IMR-90 (cell line): ENCODE measurements at regions not wholly inside any gene's neighbourhood (a gene's known extent, or its start where the extent isn't known, plus 50 kb on each side); places are given as distances from the start of the nearest gene placed in this dataset.

Source experiments
- ATAC-seq: fragments of 200-7000 bp; cut with Tn5 transposase; 2 replicates; pipeline ENCODE4 v1.9.1; 2020; ENCODE audit warnings: low read depth, mild to moderate bottlenecking, moderate library complexity
- BruUV-seq: library from RNA; stranded (reverse); fragments of 400-500 nt; replicated peaks from 2 replicates; lab custom pipeline; 2021; lab: Mats Ljungman, UMichigan
- CTCF ChIA-PET: fragments of 300-600 bp; formaldehyde crosslinking; extraction: SDS; loops from one replicate; lab custom pipeline; 2021; ENCODE audit warnings: antibody characterized with exemption; lab: Yijun Ruan, JAX
- POLR2A ChIA-PET: fragments of 300-600 bp; sonication (Branson Sonifier 250); formaldehyde crosslinking; loops from one replicate; lab custom pipeline; 2022; ENCODE audit warnings: antibody characterized with exemption; ENCODE audit not compliant: unreplicated experiment; lab: Charles Lee
- DNase-seq: peaks from one replicate; pipeline ENCODE4 v3.0.0; 2013
- H2AFZ ChIP-seq: replicated peaks from 2 replicates; pipeline ENCODE3; 2013; ENCODE audit warnings: low read length, mild to moderate bottlenecking; ENCODE audit not compliant: poor library complexity
- H2AK5ac ChIP-seq: 2 replicates; pipeline ENCODE4 v1.6.1; 2013; ENCODE audit warnings: low read depth, low read length, inconsistent platforms
- H2AK9ac ChIP-seq: replicated peaks from 2 replicates; pipeline ENCODE3; 2013; ENCODE audit warnings: mild to moderate bottlenecking, low read depth, low read length, moderate library complexity; ENCODE audit not compliant: poor library complexity
- H2BK120ac ChIP-seq: 2 replicates; pipeline ENCODE4 v1.6.1; 2013; ENCODE audit warnings: low read depth, low read length, inconsistent platforms
- H2BK15ac ChIP-seq: 3 replicates; pipeline ENCODE4 v1.6.1; 2013; ENCODE audit warnings: low read depth, low read length, inconsistent platforms
- H2BK20ac ChIP-seq: 2 replicates; pipeline ENCODE4 v1.6.1; 2013; ENCODE audit warnings: low read depth, mild to moderate bottlenecking, inconsistent platforms, low read length, moderate library complexity
- H2BK5ac ChIP-seq: 2 replicates; pipeline ENCODE4 v1.6.1; 2013; ENCODE audit warnings: mild to moderate bottlenecking, low read depth, low read length, inconsistent platforms; ENCODE audit not compliant: poor library complexity, severe bottlenecking
- H3K14ac ChIP-seq: replicated peaks from 2 replicates; pipeline ENCODE4 v1.6.1; 2013; ENCODE audit warnings: low read depth, low read length, inconsistent platforms
- H3K18ac ChIP-seq: 2 replicates; pipeline ENCODE4 v1.6.1; 2013; ENCODE audit warnings: low read depth, low read length, control low read depth
- H3K23ac ChIP-seq: 2 replicates; pipeline ENCODE4 v1.6.1; 2013; ENCODE audit warnings: low read depth, low read length, inconsistent platforms
- H3K27ac ChIP-seq: 2 replicates; pipeline ENCODE4 v1.5.1; 2013; ENCODE audit warnings: mild to moderate bottlenecking, control low read depth, low read length; ENCODE audit not compliant: insufficient read depth
- H3K27me3 ChIP-seq: 2 replicates; pipeline ENCODE4 v1.6.1; 2013; ENCODE audit warnings: low read length; ENCODE audit not compliant: control insufficient read depth, insufficient read depth
- H3K36me3 ChIP-seq: 2 replicates; pipeline ENCODE4 v1.6.1; 2013; ENCODE audit warnings: low read length, mixed read lengths; ENCODE audit not compliant: control insufficient read depth, insufficient read depth
- H3K4ac ChIP-seq: 2 replicates; pipeline ENCODE4 v1.6.1; 2013; ENCODE audit warnings: low read depth, low read length, inconsistent platforms
- H3K4me1 ChIP-seq: 2 replicates; pipeline ENCODE4 v1.6.1; 2013; ENCODE audit warnings: low read length, mixed read lengths; ENCODE audit not compliant: control insufficient read depth, insufficient read depth
- H3K4me2 ChIP-seq: 2 replicates; pipeline ENCODE4 v1.6.1; 2013; ENCODE audit warnings: low read depth, mild to moderate bottlenecking, control low read depth, low read length, moderate library complexity
- H3K4me3 ChIP-seq: 2 replicates; pipeline ENCODE4 v1.5.1; 2013; ENCODE audit warnings: low read depth, mild to moderate bottlenecking, control low read depth, low read length, moderate library complexity; ENCODE audit not compliant: insufficient read depth
- H3K56ac ChIP-seq: 2 replicates; pipeline ENCODE4 v1.6.1; 2013; ENCODE audit warnings: low read length, inconsistent platforms; ENCODE audit not compliant: insufficient read depth; ENCODE audit errors: extremely low read depth
- H3K79me1 ChIP-seq, 2 experiments: 2 replicates each; pipeline ENCODE4 v1.6.1; 2013; ENCODE audit warnings: low read length in 2 of 2, inconsistent platforms in 1 of 2, low read depth in 1 of 2
- H3K9ac ChIP-seq: 2 replicates; pipeline ENCODE4 v1.6.1; 2013; ENCODE audit warnings: low read depth, low read length, control low read depth
- H3K9me1 ChIP-seq: 2 replicates; pipeline ENCODE4 v1.6.1; 2013; ENCODE audit warnings: low read length, inconsistent platforms; ENCODE audit not compliant: insufficient read depth
- H3K9me3 ChIP-seq: 2 replicates; pipeline ENCODE4 v1.6.1; 2013; ENCODE audit warnings: low read length; ENCODE audit not compliant: control insufficient read depth, insufficient read depth
- H4K20me1 ChIP-seq: 2 replicates; pipeline ENCODE4 v1.6.1; 2013; ENCODE audit warnings: low read length, inconsistent platforms; ENCODE audit not compliant: insufficient read depth
- H4K5ac ChIP-seq: 2 replicates; pipeline ENCODE4 v1.6.1; 2013; ENCODE audit warnings: mild to moderate bottlenecking, low read depth, low read length, control low read depth
- H4K8ac ChIP-seq, 2 experiments: 2 replicates each; pipeline ENCODE4 v1.6.1; 2013; ENCODE audit warnings: low read depth in 2 of 2, low read length in 2 of 2, control low read depth in 1 of 2, inconsistent platforms in 1 of 2
- H4K91ac ChIP-seq: 2 replicates; pipeline ENCODE4 v1.6.1; 2013; ENCODE audit warnings: low read depth, low read length, inconsistent platforms; ENCODE audit not compliant: insufficient read depth
- BHLHE40 ChIP-seq: fragments of 150-350 bp; IDR thresholded peaks from 2 replicates; pipeline ENCODE4 v1.6.1; 2016; ENCODE audit warnings: mild to moderate bottlenecking, low read depth, low read length
- CEBPB ChIP-seq: IDR thresholded peaks from 2 replicates; pipeline ENCODE4 v1.6.1; 2012; ENCODE audit warnings: low read depth, low read length, improper control_type of control experiment
- CHD1 ChIP-seq: IDR thresholded peaks from 2 replicates; pipeline ENCODE4 v1.6.1; 2012; ENCODE audit warnings: low read depth, low read length, improper control_type of control experiment
- CTCF ChIP-seq: conservative IDR thresholded peaks from 2 replicates; pipeline ENCODE4 v1.5.1; 2012; ENCODE audit warnings: mild to moderate bottlenecking, low read depth, low read length, improper control_type of control experiment
- ELK1 ChIP-seq: fragments of 150-350 bp; IDR thresholded peaks from 2 replicates; pipeline ENCODE4 v1.6.1; 2016; ENCODE audit warnings: low read depth, mild to moderate bottlenecking, low read length, moderate library complexity, borderline replicate concordance
- FOS ChIP-seq: fragments of 150-350 bp; IDR thresholded peaks from 2 replicates; pipeline ENCODE4 v1.6.1; 2016; ENCODE audit warnings: low read depth, low read length
- MAFK ChIP-seq: IDR thresholded peaks from 2 replicates; pipeline ENCODE4 v1.6.1; 2012; ENCODE audit warnings: low read depth, low read length, improper control_type of control experiment
- MAZ ChIP-seq: IDR thresholded peaks from 2 replicates; pipeline ENCODE4 v1.6.1; 2012; ENCODE audit warnings: low read depth, mild to moderate bottlenecking, low read length, improper control_type of control experiment, moderate library complexity, borderline replicate concordance
- MXI1 ChIP-seq: IDR thresholded peaks from 2 replicates; pipeline ENCODE4 v1.6.1; 2012; ENCODE audit warnings: low read depth, mild to moderate bottlenecking, low read length, moderate library complexity, borderline replicate concordance
- NFE2L2 ChIP-seq: fragments of 150-350 bp; IDR thresholded peaks from 2 replicates; pipeline ENCODE4 v1.6.1; 2016; ENCODE audit warnings: low read depth, mild to moderate bottlenecking, low read length
- POLR2A ChIP-seq: IDR thresholded peaks from 2 replicates; pipeline ENCODE4 v1.6.1; 2012; ENCODE audit warnings: mild to moderate bottlenecking, low read depth, low read length
- RAD21 ChIP-seq: IDR thresholded peaks from 2 replicates; pipeline ENCODE4 v1.6.1; 2012; ENCODE audit warnings: low read length, improper control_type of control experiment
- RCOR1 ChIP-seq: IDR thresholded peaks from 2 replicates; pipeline ENCODE4 v1.6.1; 2012; ENCODE audit warnings: mild to moderate bottlenecking, low read length, improper control_type of control experiment; ENCODE audit not compliant: insufficient replicate concordance
- RFX5 ChIP-seq: IDR thresholded peaks from 2 replicates; pipeline ENCODE4 v1.8.0; 2012; ENCODE audit warnings: low read depth, mild to moderate bottlenecking, low read length, moderate library complexity
- SMC3 ChIP-seq: fragments of 150-350 bp; IDR thresholded peaks from 2 replicates; pipeline ENCODE4 v1.6.1; 2016; ENCODE audit warnings: low read depth, mild to moderate bottlenecking, antibody characterized with exemption, low read length, moderate library complexity
- USF2 ChIP-seq: fragments of 150-350 bp; IDR thresholded peaks from 2 replicates; pipeline ENCODE4 v1.6.1; 2017; ENCODE audit warnings: mild to moderate bottlenecking, antibody characterized with exemption, low read length, low read depth
- WGBS, 2 experiments: methylation state at CpG; one replicate each; pipeline versions ENCODE4 v1.1.5 to v1.1.7; 2013; ENCODE audit warnings: missing lambda C conversion rate in 2 of 2; ENCODE audit not compliant: insufficient read length in 1 of 2; ENCODE audit errors: extremely low coverage in 2 of 2; 5-methylcytosine and 5-hydroxymethylcytosine counted together
- dilution Hi-C: fragments of 300-500 bp; cut with HindIII; formaldehyde crosslinking; loops from one replicate; pipeline ENCODE4 v1.14.3; 2018; ENCODE audit warnings: low sequenced_read_pairs; ENCODE audit not compliant: unreplicated experiment
- in situ Hi-C: fragments of 300-500 bp; cut with MboI; formaldehyde crosslinking; loops from 3 replicates; pipeline ENCODE4 v1.14.3; 2019; ENCODE audit warnings: low sequenced_read_pairs, inconsistent platforms, mixed read lengths
- intact Hi-C: fragments of 100-400 bp; cut with micrococcal nuclease; formaldehyde crosslinking; loops from 2 replicates; pipeline ENCODE4 v1.10.0; 2022

GRCh38 chr20:26324177-26324576, 627.5 kb upstream of the ZNF337 start:
- in situ Hi-C loops = no loop called here

More at GRCh38 chr20:26324177-26324576, 627.5 kb upstream of the ZNF337 start:
- H2AK5ac ChIP-seq = no peak overlapping the region
- H3K23ac ChIP-seq = no peak overlapping the region
- TF ChIP-seq ELK1 = no peak
- TF ChIP-seq MAFK = no peak
- no peak for TF ChIP-seq POLR2A
- TF ChIP-seq CEBPB = no peak
- TF ChIP-seq NFE2L2 = no peak
- no peak for TF ChIP-seq RCOR1
- TF ChIP-seq USF2 = no peak
- TF ChIP-seq MAZ = no peak
- TF ChIP-seq CTCF = no peak
- no peak for TF ChIP-seq BHLHE40
- no peak for TF ChIP-seq RAD21
- no peak for TF ChIP-seq FOS
- no peak for TF ChIP-seq MXI1
- no peak for TF ChIP-seq CHD1
- TF ChIP-seq RFX5 = no peak
- TF ChIP-seq SMC3 = no peak
- no peaks in the 10 kb centered on the region for H3K36me3 ChIP-seq
- no peaks in the 10 kb centered on the region for H3K79me1 ChIP-seq
- H4K5ac ChIP-seq = no peak overlapping the region
- H4K91ac ChIP-seq = no peak overlapping the region
- ATAC-seq = no peak
- H2BK15ac ChIP-seq = no peak overlapping the region
- CTCF ChIA-PET = no interaction called here
- no peak overlapping the region for H2BK120ac ChIP-seq
- H3K9ac ChIP-seq = no peak overlapping the region
- no peak overlapping the region for H3K56ac ChIP-seq
- BruUV-seq = no TSS peak
- intact Hi-C loops = no loop called here
- POLR2A ChIA-PET = no interaction called here
- no peaks in the 10 kb centered on the region for H4K20me1 ChIP-seq
- no peak overlapping the region for H3K27ac ChIP-seq
- no peaks in the 10 kb centered on the region for H3K4me1 ChIP-seq
- no peak overlapping the region for H2BK20ac ChIP-seq
- no peaks in the 10 kb centered on the region for H3K9me3 ChIP-seq
- H3K4me3 ChIP-seq = no peak overlapping the region
- no CpG with 5 or more reads among the region's 5 CpGs for WGBS, 2 experiments
- no peak for DNase-seq
- H3K27me3 ChIP-seq = no peaks in the 10 kb centered on the region
- H3K18ac ChIP-seq = no peak overlapping the region
- no peak overlapping the region for H2AFZ ChIP-seq
- dilution Hi-C loops = no loop called here
- H3K4ac ChIP-seq = no peak overlapping the region
- no peaks in the 10 kb centered on the region for H3K9me1 ChIP-seq
- no peak overlapping the region for H3K4me2 ChIP-seq
- H3K14ac ChIP-seq = no peak overlapping the region
- H2BK5ac ChIP-seq = no peak overlapping the region
- H2AK9ac ChIP-seq = no peak overlapping the region
- H4K8ac ChIP-seq = no peak overlapping the region
